ENCODE measurements at regions not wholly inside any gene's neighbourhood (a gene's known extent, or its start where the extent isn't known, plus 50 kb on each side); places are given as distances from the start of the nearest gene placed in this dataset.

DNA sequence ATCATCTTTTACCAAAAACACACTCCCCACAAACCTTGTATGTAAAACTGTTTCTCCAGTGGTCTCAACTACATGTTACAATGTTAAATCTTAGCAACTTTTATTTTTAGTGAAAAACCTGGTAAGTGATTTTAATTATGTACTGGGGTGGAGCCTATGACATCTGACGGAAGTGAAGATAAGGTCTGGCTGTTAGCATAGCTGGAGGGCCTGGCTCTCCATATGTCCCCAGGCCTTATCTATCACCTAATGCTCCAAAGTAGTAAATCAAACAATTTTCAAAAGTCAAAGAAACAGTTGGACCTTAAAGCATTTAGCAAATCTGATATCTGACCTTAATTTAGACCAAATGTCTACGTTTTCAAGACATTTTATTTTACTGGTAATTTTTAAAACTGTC lies 173.6 kb upstream of the SMAD3 start:
- no peak for FAIRE-seq
- intact Hi-C loops (cut with DNase I): no loop called here

DNA sequence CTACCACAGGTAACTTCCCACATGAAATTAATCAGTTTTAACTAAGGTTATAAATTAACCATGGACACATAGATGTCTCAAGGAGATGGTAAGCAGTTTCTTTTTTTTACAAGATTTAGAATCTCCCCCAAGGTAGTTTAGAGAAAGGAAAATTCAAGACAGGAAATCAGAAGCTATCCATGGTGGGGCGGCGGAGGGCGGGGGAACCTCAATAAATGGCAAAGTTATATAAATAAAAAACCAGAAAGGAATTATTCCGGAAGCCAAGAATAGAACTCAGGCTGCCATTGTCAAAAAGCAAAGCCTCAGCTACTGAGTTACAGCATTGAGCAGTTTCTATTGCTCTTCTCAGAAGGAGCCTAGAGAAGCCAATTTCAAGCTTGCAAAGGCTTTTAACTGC lies 172.1 kb upstream of the SMAD3 start:
- no peaks in the 10 kb centered on the region for H3K27me3 ChIP-seq (ENCODE audit: control insufficient read depth, insufficient read depth, low read length)
- H3K4me3 ChIP-seq (ENCODE audit: low read length in 3 of 3): no peak overlapping the region
- intact Hi-C loops (cut with DNase I): no loop called here
- DNase-seq: peak in 1 of 5 donors; percentile 9
- H3K4me1 ChIP-seq (ENCODE audit: control insufficient read depth in 2 of 3, insufficient read depth in 2 of 3, low read depth in 1 of 3, low read length in 3 of 3): no peaks in the 10 kb centered on the region
- no peak overlapping the region for H3K9ac ChIP-seq (ENCODE audit: low read length in 3 of 3)
- FAIRE-seq: no peak
- H3K27ac ChIP-seq (ENCODE audit: low read depth in 2 of 2, low read length in 2 of 2): no peak overlapping the region
- no peaks in the 10 kb centered on the region for H3K36me3 ChIP-seq (ENCODE audit: control insufficient read depth in 2 of 3, insufficient read depth in 3 of 3, low read length in 3 of 3)
- H3K9me3 ChIP-seq (ENCODE audit: control insufficient read depth in 2 of 3, insufficient read depth in 1 of 3, low read length in 3 of 3): peaks cover 0 to 5% (median 0%) of the 10 kb centered on the region in 3 donors
- no peak for TF ChIP-seq CTCF (IDR thresholded peaks at IDR 0.05; ENCODE audit: borderline replicate concordance, extremely low read depth, insufficient read depth)

More for the DNA sequence above, 173.6 kb upstream of the SMAD3 start:
- Histone ChIP-seq H3K9me3 (ENCODE audit: control insufficient read depth in 2 of 3, insufficient read depth in 1 of 3, low read length in 3 of 3) (peaks cover 0 to 5% (median 0%) of the 10 kb centered on the region in 3 donors), H3K27me3 (ENCODE audit: control insufficient read depth, insufficient read depth, low read length) (no peaks in the 10 kb centered on the region), H3K36me3 (ENCODE audit: control insufficient read depth in 2 of 3, insufficient read depth in 3 of 3, low read length in 3 of 3) (no peaks in the 10 kb centered on the region), H3K4me3 (ENCODE audit: low read length in 3 of 3) (no peak overlapping the region), H3K4me1 (ENCODE audit: control insufficient read depth in 2 of 3, insufficient read depth in 2 of 3, low read depth in 1 of 3, low read length in 3 of 3) (no peaks in the 10 kb centered on the region), H3K27ac (ENCODE audit: low read depth in 2 of 2, low read length in 2 of 2) (no peak overlapping the region), H3K9ac (ENCODE audit: low read length in 3 of 3) (no peak overlapping the region)
- TF ChIP-seq CTCF (IDR thresholded peaks at IDR 0.05; ENCODE audit: borderline replicate concordance, extremely low read depth, insufficient read depth): no peak
- DNase-seq: peak in 2 of 5 donors; percentile 1 to 60

DNA sequence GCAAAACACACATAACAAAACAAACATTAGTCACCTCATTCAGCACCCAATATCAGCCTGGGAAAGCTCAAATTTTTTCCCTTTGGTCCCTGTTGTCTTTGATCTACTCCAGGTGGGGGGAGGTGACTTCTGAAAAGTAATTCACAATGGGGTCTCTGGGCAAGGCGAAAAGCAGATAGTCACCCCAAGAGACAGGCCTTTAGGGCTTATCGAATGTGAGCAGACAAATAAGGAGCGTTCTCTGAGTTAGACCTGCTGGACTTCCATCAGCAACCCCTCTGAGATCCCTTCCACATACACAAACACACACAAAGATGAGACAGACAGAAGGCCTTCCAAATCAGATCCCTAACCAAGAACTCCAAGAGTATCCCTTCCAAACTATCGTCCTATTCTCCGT lies 171.0 kb upstream of the SMAD3 start:
- no peaks in the 10 kb centered on the region for H3K36me3 ChIP-seq (ENCODE audit: control insufficient read depth in 2 of 3, insufficient read depth in 3 of 3, low read length in 3 of 3)
- H3K27me3 ChIP-seq (ENCODE audit: control insufficient read depth, insufficient read depth, low read length): no peaks in the 10 kb centered on the region
- no peak for TF ChIP-seq CTCF (IDR thresholded peaks at IDR 0.05; ENCODE audit: borderline replicate concordance, extremely low read depth, insufficient read depth)
- H3K9me3 ChIP-seq (ENCODE audit: control insufficient read depth in 2 of 3, insufficient read depth in 1 of 3, low read length in 3 of 3): peaks cover 0 to under 1% (median 0%) of the 10 kb centered on the region in 3 donors
- no peaks in the 10 kb centered on the region for H3K4me1 ChIP-seq (ENCODE audit: control insufficient read depth in 2 of 3, insufficient read depth in 2 of 3, low read depth in 1 of 3, low read length in 3 of 3)
- no peak overlapping the region for H3K9ac ChIP-seq (ENCODE audit: low read length in 3 of 3)
- FAIRE-seq (no peak), DNase-seq (peak in 1 of 5 donors; percentile 15)
- H3K4me3 ChIP-seq (ENCODE audit: low read length in 3 of 3): no peak overlapping the region
- intact Hi-C loops (cut with DNase I): no loop called here
- no peak overlapping the region for H3K27ac ChIP-seq (ENCODE audit: low read depth in 2 of 2, low read length in 2 of 2)
